ENCODE measurements at regions not wholly inside any gene's neighbourhood (a gene's known extent, or its start where the extent isn't known, plus 50 kb on each side); places are given as distances from the start of the nearest gene placed in this dataset.

DNA sequence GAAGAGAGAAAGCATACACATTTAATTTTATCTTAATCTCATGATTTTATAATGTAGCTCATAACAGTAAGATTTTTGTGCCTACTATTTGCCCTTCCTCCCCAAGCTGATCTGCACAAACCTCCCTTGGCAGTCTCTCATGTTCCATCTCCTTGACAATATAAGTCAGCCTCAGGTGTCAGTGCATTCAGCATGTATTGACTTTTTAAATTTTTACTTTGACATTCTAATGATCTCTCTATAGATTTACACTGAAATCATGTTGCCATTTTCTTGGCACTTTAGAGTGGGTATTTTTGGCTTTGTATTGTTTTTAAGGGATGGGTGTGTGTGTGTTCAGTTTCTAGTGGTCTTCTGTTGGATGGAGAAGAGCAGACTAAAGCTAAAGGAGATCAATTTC, 505.3 kb upstream of the CPEB2 start:
- DNase-seq, result no peak

DNA sequence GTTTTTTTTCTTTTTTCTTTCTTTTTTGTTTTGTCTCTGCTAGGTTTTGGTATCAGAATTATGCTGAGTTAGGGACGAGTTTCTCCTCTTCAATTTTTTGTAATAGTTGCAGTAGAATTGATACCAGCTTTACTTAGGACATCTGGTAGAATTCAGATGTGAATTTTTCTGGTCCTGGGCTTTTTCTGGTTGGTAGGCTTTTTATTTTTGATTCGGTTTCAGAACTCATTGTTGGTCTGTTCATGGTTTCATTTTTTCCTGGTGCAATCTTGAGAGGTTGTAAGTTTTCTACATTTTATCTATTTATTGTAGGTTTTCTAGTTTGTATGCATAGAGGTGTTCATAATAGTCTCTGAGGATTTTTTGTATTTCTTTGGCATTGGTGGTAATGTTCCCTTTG, 498.1 kb upstream of the CPEB2 start:
- DNase-seq, result no peak

DNA sequence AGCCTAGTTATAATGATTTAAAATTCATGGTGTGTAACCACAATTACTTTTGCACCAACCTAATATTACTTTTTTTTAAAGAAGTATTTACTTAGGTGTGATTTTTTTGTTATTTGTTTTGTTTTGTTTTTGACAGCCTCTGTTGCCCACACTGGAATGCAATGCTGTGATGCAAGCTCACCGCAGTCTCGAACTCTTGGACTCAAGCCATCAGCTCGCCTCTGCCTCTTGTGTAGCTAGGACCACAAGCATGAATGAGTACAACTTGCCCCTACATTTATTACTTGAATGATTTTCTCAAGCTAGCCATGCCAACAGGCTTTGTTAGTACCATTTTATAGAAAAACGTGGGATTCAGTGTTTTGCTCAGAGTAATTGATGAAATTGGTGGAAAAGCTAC, 488.8 kb upstream of the CPEB2 start:
- DNase-seq, result no peak

DNA sequence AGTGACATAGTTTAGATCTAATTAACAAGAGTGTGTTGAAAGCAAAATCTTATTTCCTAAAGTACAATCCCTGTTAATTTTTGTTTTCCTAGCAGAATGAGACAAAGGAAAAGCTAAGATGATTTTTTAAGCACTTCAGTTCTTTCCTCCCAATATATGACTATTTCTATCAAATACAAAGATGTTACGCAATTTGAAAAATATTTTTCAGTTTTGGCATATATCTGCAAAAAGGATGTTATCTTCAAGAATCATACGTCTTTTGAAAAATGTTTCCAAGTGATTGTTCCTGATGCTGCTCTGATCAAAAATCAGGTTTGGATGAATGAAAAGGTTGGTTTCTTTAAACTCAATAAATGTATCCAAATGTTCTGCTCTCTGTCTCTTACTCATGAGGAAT, 486.7 kb upstream of the CPEB2 start:
- no peak for DNase-seq

DNA sequence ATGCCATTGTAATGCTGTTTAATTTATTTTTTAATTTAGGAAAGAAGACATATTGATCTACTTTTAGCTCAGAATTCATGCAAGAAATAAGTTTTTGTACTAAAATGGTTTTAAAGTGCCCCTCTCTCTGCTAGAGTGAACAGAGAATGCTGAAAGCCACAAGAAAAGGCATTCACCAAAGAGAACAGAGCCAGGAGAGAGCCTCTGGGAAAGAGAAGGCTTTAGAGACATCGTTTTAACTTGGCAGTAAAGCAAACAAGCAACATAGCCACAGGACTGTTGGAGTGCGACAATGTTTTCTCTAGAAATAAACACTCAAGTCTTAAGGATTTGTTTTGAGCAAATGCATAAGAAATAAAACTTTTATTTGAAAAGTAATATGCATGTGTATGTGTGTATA, 484.1 kb upstream of the CPEB2 start:
- DNase-seq, result no peak

DNA sequence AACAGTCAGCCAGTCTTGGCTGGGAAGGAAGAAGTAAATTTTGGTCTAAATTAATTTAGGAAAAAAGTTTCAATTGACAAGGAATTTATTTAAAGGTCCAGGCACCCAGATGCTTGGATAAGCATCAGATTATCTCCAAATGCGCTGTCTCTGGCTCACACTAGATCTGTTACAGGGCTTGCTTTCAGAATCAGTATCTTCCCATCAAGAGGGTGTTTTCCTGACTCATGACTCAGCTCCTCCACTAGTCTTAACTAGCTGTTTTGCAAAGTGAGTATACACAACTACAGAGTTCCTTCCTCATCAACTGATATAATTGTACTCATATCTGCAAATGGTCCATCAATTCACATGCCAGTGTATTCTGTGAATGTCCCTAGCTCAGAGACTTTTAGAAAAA, 482.1 kb upstream of the CPEB2 start:
- DNase-seq, result no peak

DNA sequence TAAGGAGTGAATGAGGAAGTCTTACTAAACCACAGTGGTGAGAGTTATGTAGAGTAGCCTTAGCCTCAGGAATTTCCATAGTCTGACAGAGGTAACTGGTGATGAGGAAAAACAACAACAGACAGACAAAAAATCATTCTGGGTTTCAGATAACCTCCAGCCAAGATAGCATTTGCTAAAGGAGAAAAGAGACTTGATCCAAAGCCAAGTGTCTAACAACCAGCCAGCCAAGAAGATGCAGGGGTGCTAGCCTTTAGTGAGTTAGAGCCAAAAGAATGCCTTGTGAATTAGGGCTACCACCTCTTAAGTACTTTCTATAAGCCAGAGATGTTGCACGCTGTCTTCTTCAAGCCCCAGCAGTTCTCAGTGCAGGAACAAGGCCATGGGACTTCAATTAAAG, 478.0 kb upstream of the CPEB2 start:
- no peak for DNase-seq

DNA sequence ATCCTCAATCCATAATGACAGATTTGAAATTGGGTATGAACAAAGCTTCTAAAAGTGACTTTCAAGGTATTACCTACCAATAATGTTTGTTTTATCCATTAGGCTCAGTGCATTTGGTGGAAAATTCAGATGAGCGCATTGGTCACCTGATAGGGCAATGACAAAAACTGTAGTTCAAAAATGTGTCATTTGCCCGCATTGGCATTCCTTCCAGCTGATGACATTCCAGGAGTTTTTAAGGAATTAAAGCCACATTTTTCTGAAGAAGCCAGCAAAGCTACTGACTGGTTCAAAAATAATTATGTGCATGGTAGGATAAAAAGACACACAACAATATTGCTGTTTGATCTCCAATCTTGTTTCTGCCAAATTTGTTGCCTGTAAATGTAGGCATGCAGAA, 473.4 kb upstream of the CPEB2 start:
- no peak for DNase-seq

DNA sequence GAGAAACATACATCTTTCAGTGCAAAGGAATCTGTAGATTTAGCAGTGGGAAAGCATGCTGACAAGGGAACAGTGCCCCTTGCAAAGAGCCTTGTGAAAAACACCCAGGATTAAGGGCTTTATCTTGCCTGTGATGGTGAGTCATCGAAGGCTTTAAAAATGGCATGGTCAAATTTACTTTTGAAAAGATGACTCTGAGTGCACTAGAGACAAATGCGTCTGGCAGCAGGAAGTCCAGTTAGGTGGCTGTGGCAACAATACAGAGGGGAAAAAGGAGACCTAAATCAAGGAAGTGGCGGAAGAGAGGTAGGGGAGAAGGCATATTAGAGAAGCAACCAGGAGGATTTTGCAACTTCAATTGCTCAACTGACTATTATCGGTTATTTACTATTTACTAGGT, 472.6 kb upstream of the CPEB2 start:
- no peak for DNase-seq

DNA sequence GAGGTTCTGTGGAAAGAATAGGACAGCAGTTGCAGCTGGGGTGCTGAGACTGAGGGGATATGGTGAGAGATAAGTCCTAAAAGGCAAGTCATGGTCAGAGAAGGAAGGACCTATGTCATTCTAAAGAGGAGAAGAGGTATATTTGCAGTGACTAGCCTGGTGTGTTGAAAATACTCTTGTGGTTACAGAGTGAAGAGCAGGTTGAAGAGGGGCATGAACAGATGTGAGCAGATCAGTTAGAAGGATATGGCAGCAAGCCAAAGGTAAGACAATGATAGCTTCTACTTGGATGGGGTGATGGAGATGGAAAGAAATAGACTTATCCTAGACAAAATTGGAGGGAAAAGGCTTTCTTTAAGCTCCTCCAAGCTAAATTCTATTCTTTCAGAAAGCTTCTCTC, 469.8 kb upstream of the CPEB2 start:
- DNase-seq, result no peak

DNA sequence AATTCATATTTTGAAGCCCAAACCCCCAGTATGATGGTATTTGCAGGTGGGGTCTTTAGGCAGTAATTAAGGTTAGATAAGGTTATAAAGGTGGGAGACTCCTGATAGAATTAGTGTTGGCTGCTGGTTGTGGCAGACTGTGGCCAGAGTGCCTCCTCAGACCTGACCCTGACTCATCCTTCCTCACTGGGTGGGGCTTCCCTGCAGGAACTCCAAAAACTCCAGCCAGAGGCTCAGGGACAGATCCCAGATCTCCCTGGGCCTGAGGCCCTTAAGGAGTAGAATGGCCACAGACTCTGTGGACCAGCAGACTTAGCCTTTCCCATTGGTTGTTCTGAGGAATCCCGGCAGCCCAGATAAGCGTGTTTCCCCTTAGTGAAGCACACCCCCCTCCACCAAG, 463.0 kb upstream of the CPEB2 start:
- no peak for DNase-seq

DNA sequence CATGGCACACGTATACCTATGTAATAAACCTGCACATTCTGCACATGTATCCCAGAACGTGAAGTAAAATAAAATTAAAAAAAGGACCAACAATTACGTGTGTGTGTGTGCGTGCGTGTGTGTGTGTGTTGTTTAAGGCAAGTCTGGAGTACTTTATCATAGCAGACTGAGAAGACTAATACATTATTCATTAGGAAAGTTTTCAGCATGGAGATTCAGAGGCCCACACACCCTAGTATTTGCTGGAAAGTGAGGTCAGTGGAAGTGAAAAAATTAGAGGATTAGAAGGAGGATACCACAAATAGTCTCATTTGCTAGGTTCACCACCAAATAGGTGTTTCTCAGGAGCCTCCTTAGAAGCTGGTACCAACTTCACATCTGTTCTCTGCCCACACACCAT, 457.1 kb upstream of the CPEB2 start:
- DNase-seq, result no peak

DNA sequence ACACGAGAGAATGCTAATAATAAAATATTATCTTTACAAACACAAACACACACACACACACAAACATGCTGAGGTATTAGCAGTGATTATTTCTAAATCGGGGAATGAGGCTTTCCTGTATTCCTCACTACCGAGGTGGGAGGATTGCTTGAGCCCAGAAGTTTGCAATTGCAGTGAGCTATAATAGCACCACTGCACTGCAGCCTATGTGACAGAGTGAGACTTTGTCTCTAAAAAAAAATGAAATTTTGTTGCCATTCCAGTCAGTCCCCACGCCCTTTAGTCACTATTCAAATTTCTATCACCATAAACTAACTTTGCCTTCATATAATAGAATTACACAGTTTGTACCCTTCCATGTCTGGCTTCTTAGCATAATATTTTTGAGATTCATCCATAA, 456.5 kb upstream of the CPEB2 start:
- DNase-seq, result no peak

DNA sequence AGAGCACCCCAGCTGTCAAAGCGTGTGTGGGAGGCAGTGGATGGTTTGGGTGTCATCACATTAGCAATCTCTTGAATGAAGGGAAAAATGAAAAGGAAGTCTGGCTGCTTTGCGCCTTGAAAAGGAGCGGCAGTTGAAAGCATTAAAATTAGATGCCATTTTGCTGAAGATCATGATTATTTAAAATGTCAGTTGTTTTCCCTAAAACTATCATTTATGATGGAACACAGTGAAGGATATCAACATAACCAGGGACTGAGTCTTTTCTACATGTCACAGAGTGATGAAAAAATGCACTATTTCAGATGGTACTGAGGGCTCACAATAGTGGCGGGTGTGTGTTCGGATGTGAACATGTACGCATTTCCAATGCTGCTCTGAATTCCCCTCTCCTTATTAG, 450.2 kb upstream of the CPEB2 start:
- no peak for DNase-seq

DNA sequence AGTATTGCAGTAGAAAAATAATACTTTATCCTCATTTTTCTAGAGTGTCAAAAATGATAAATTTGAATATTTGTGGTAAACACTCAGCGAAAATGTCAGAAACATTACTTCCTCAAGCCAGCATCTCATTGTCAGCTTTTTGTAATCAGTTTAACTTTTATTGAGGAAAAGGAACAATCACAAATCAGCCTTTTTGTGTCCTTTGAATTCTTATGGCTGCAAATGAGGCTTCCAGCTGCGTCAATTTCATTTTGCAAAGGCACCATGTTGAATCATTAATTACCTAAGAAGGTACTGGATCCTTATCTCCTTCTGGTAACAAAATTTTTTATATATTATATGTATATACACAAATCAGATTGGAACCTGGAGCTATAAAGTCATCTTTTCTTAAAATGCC, 442.6 kb upstream of the CPEB2 start:
- DNase-seq, result no peak

DNA sequence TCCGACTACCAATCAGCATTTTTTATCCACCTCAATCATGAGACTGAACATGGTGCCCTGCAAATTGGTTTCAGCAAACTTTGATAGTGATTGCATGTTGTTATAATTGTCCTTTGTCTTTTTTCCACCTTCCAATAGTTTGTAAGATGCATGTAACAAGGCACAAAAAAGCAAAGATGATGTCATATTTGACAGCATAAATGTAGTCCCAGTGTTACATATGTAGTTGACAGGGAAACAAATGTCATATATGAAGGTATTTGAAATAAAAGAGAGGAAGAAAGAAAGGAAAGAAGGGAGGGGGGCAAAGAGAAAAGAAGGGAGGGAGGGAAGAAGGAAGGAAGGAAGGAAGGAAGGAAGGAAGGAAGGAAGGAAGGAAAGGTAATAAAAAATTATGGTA, 441.7 kb upstream of the CPEB2 start:
- DNase-seq, result no peak

DNA sequence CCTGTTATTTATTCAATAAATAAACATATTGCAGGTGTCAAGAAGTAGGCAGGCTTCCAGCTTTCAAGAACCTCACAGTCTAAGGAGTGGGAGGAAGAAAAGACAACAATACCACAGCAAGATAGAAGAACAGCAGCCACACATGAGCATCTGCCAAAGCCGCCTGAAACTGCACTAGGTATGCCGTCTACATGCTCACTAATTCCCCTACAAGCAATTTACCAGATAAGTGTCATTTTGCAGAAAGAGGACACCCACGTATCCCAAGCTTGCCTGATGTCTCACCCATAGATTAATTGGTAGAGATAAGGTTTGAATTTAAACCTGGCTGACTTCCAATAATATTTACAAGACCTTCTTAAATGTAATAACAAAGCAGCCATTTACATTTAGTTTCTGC, 439.4 kb upstream of the CPEB2 start:
- no peak for DNase-seq

DNA sequence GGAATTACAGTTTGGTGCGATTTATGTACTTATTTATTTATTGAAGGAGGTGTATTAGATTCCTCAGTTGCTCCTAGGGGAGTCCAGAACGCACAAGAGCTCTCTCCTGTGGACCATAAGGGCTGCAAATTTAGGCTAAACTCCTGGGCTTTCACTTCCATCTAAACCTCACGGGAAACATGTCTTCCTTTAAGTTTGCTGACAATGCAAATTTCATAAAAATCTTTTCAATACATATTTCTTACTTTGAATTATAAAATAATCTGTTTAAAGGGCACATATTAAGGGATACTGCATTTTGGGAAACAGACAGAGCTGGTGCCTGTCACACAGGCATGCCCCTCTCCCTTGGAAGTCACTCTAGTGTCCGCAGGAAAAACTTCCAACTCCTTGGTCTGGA, 438.0 kb upstream of the CPEB2 start:
- no peak for DNase-seq

DNA sequence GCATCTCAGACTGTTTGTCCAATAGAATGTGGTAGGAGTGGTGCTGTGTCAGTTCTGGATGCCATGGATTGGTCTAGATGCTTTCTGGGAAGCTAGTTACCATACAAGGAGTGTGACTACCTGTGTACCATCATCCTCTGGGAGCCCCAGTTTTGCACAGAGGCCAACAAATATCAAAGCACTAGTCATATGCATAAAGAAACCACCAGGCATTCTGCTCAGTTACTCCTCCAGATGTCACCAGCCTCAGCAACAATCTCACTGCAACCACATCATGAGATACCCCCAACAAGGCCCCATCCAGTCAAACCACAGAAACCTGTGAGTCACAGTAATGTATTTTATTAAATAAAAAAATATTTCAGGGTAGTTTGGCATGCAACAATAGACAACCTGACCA, 435.8 kb upstream of the CPEB2 start:
- DNase-seq, result peak in 1 of 6 experiments; percentile 1

DNA sequence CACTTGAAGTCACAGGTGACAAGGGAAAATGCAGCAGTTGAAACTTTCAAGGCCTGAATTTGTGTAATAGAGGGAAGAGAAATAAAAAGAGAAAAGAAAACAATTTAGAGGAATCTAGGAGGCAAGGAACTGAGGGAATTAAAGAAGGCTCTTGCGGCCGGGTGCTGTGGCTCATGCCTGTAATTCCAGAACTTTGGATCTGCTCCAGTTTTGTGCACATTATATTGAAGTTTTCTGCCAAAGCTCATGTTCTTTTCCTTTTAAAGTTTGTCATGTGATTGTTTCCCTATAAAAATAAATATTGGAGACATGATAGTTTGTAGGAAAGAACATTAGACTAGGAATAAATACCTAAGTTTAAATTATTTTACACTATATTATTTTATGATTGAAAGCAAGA, 433.9 kb upstream of the CPEB2 start:
- DNase-seq, result no peak

DNA sequence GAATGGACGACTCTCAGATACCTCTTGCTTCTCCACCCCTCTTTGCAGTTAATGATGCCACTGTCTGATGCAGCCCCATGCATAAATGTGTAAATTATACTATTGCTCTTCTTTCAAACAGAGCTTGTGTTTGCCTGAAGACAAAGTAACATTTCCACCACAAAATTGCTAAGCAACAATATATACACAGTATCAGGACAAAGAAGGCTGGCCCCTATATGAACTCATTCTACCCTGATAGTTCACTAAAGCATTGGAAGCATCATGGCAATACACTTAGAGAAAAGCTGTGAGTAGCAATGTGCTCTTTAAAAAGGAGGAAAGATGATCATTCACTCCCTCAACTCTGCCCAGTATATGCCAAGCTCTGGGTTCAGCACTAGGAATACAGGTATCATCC, 427.0 kb upstream of the CPEB2 start:
- no peak for DNase-seq

DNA sequence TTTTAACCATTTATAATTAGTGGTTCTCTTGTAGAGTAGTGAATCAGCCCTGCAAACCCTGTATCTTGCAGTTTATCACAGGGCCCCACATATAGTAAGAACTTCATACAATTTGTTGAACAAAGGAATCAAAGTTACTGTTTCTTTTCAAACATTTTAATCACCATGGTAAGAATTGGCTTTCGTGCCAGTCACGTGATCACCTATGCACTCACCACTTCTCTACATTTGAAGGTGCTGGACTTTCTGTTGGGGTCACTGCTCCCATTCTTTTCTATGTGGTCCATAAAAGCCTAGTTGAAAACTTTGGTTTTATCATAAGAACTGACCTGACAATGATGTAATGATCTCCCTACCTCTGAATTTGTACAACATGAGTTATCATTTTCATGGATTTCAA, 426.4 kb upstream of the CPEB2 start:
- DNase-seq, result no peak

DNA sequence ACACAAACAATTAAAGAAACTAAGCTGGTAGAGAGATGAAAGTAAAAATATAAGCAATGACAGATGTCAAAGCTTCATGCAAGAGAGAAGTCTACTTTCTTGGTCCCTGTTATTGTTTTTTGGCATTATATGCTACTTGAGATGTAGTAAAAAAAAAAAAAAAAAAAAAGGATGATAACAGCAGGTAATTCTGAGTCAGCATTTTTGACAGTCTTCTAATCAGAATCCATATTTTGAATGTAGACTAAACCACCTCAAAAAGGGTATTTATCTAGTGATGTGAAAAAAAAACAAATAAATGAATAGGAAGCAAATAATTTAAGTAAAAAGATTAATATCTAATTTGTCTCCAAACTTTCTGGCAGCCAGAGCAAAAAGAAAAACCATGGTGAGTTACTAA, 422.2 kb upstream of the CPEB2 start:
- no peak for DNase-seq

DNA sequence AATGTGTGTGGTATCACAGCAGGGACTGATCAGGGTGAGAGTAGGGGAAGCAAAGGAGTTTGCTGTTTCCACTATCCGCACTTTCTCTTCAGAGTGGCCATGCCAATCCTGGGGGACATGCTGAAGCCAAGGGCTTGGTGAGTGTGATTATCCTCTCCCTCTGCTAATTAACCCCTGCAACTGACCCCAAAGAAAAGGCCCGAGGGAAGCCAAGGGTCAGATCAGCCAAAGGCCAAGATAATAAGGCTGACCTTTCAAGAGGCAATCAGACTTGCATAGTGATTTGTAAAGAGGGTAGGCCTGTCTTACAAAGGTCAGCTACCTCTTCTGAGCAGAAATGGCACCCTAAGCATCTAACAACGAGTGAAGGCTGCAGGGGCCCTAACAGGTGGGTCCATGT, 420.5 kb upstream of the CPEB2 start:
- DNase-seq, result no peak

DNA sequence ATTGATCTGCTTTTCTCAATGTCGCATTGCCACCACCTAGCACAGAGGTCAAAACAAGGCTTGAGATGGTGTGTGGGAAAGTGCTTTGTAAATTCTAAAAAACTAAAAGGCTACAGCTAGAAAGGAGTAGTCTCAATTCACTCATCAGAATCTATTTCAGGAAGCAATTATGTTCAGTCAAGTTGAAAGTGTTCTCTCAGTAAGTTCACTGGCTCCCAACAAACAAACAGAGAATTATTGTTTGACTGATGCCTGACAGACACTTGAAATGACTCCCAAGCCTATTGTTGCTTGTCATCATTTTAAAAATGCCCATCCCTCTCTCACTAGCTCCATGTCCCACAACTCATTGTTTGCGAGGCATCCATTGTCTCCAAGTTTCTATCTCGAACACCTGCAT, 419.6 kb upstream of the CPEB2 start:
- no peak for DNase-seq

DNA sequence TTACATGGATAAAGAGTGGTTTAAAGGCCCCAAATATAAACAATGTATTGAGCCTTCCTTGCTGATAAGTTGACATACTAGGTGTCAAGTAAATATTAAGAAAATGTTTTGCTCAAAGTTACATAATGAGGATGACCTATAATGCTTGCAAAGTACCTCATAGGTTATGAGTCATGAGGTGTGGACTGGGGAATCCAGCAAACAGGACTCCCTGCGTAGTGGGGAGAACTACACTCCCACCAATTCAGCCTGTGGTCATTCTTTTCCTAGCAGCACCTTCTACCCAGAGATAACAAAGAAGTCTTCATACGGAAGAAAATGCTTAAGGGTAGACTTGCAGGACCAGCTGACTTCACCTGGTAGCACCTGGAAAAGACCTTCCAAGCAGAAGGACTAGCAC, 418.9 kb upstream of the CPEB2 start:
- no peak for DNase-seq

DNA sequence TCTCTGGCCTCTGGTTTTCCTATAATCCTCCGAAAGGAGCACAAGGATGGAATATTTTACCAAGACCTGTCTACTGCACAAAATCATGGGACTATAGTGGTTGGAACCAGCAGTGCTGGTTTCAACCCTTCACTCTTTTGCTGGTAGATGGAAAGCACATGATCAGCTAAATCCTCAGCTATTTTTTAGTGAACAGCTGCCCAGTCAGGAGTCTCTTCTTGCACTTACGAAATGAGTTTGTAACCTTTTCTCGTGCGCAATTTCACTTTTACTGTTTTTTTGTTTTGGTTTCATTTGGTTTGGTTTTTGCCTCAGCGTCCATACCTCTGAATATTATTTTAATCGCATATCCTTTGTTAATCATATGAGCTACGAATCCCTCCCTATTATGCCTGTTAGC, 418.5 kb upstream of the CPEB2 start:
- no peak for DNase-seq
